AG04450 (cell line): ENCODE measurements at regions not wholly inside any gene's neighbourhood (a gene's known extent, or its start where the extent isn't known, plus 50 kb on each side); places are given as distances from the start of the nearest gene placed in this dataset.

Source experiments
- CTCF ChIA-PET: fragments of 300-600, 350-600 bp; formaldehyde crosslinking; extraction: SDS; loops from one replicate; lab custom pipeline; 2022; ENCODE audit warnings: antibody characterized with exemption, inconsistent platforms; lab: Charles Lee
- POLR2A ChIA-PET: fragments of 350-600 bp; formaldehyde crosslinking; extraction: SDS; loops from one replicate; lab custom pipeline; 2021; ENCODE audit warnings: antibody characterized with exemption, inconsistent platforms; lab: Yijun Ruan, JAX
- DNase-seq: peaks from one replicate; pipeline ENCODE4 v3.0.0-alpha.2; 2011; ENCODE audit warnings: low read depth, low spot score
- H3K27ac ChIP-seq: one replicate; pipeline ENCODE4 v1.5.1; 2012; ENCODE audit warnings: low read depth, low read length, control low read depth
- H3K27me3 ChIP-seq: one replicate; pipeline ENCODE4 v1.6.0; 2012; ENCODE audit warnings: low read length; ENCODE audit not compliant: control insufficient read depth, insufficient read depth
- H3K4me3 ChIP-seq: 2 replicates; pipeline ENCODE4 v1.5.1; 2011; ENCODE audit warnings: mild to moderate bottlenecking, low read depth, low read length, control low read depth
- H3K9me3 ChIP-seq: 2 replicates; pipeline ENCODE4 v1.5.1; 2012; ENCODE audit warnings: low read length; ENCODE audit not compliant: control insufficient read depth, insufficient read depth
- TF ChIP-seq, protein P1 (sequence below): IDR thresholded peaks from 2 replicates; pipeline ENCODE4 v1.5.1; 2011; ENCODE audit warnings: low read depth, low read length, control low read depth, inconsistent platforms

DNA sequence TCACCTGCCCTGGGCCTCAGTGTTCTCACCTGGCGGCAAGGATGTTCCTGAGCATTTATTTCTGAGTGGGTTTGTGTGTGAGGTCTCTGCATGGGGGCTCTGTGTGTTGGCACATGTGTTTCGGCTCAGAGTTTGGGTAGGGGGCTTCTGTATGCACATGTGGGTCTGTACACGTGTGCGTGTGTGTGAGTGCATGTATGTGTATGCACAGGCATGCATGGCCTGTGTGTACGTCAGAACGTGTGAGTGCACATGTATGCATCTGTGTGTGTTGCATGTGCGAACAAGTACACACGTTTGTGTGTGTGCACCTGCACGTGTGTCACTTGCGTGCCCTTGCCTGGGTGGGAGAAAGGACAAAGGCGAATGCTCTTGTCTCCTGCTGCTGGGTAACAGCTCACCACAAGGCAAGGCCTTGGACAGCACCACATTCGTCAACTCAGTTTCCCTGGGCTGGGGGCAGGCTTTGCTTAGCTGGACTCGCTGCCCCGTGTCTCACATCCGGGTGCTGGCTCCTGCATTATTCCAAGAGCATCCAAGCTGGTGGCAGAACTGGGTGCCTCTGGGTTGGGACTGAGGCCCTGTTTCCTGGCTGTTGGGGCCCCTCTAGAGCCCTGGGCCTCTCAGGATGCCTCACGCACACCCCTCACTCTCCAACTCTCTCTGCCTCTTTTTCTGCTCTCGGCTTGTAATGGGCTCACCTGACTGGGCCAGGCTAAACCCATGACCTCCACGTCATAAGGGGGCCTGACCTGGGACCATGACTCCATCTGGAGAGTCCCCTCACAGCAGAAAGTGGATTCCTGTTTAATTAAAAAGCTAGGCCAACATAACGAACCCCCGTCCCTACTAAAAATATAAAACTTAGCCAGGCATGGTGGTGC lies 153.6 kb upstream of the C14orf180 start:
- H3K27me3 ChIP-seq: no peaks in the 10 kb centered on the region
- no peak for DNase-seq
- POLR2A ChIA-PET: no interaction called here
- CTCF ChIA-PET: no interaction called here
- TF ChIP-seq, protein P1, sequence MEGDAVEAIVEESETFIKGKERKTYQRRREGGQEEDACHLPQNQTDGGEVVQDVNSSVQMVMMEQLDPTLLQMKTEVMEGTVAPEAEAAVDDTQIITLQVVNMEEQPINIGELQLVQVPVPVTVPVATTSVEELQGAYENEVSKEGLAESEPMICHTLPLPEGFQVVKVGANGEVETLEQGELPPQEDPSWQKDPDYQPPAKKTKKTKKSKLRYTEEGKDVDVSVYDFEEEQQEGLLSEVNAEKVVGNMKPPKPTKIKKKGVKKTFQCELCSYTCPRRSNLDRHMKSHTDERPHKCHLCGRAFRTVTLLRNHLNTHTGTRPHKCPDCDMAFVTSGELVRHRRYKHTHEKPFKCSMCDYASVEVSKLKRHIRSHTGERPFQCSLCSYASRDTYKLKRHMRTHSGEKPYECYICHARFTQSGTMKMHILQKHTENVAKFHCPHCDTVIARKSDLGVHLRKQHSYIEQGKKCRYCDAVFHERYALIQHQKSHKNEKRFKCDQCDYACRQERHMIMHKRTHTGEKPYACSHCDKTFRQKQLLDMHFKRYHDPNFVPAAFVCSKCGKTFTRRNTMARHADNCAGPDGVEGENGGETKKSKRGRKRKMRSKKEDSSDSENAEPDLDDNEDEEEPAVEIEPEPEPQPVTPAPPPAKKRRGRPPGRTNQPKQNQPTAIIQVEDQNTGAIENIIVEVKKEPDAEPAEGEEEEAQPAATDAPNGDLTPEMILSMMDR: no peak
- H3K27ac ChIP-seq: no peak overlapping the region
- H3K4me3 ChIP-seq: no peak overlapping the region
- H3K9me3 ChIP-seq: peaks cover 65% of the 10 kb centered on the region

DNA sequence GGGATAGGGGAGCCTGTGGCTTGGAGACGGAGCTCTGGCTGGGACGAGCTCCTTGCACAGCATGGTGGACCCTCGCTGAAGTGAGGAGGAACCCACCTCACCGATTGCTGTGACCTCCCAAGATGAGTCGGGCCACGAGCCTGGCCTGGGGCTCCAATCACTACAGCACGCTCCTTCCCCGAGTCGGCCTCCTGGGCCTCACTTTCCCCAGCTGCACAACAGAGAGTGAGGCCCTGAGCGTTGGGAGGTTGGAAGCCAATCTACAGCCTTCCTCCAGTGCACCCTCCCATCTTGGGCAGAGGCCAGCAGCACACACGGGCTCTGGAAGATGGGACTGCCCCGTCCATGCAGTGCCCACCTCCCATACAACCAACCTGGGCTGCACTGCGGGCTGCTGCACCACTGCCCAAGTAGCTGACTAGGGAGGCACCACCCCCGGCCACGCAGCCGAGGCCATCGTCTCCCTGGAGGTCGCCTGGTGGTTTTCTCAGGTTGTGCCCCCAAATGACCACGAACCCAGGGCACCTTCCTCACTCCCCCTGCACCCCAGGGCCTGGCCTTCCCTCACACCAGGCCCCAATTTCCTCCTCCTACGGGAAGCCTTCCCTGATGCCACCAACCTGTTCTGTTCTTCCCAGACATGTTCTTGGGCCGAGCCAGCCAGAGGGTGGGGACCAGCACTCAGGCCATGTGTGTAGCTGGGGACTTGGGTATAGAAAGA lies 152.3 kb upstream of the C14orf180 start:
- ChIA-PET CTCF (no interaction called here), POLR2A (no interaction called here)
- H3K27ac ChIP-seq: no peak overlapping the region
- H3K9me3 ChIP-seq: peaks cover 70% of the 10 kb centered on the region
- TF ChIP-seq, protein P1: no peak
- no peaks in the 10 kb centered on the region for H3K27me3 ChIP-seq
- no peak for DNase-seq
- H3K4me3 ChIP-seq: no peak overlapping the region

DNA sequence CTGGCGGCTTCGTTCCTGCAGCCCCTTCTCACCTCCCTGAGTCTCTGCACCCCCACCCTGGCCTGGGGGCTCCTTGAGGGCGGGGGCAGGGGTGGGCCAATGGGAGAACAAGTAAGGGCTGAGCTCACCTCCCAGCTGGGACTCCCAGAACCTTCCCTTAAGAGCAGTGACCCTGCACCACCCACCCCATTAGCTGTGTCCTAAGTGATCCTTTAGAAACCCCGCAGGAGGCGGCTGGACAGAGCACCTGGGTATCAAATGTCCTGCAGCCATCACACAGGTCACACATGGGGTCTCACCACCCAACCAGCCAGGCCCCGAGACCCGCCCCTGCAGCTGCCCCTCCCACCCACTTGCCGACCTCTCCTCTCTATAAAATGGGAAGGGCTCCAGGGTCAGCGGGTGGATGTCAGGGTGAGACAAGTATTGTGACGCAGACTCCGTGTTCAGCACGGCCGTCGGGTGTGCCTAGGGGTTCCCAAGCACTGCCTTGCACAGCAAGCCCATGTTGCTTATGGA lies 151.2 kb upstream of the C14orf180 start:
- DNase-seq: no peak
- CTCF ChIA-PET: no interaction called here
- TF ChIP-seq, protein P1: no peak
- Histone ChIP-seq H3K9me3 (peaks cover 71% of the 10 kb centered on the region), H3K27me3 (no peaks in the 10 kb centered on the region), H3K27ac (no peak overlapping the region), H3K4me3 (no peak overlapping the region)
- POLR2A ChIA-PET: no interaction called here

DNA sequence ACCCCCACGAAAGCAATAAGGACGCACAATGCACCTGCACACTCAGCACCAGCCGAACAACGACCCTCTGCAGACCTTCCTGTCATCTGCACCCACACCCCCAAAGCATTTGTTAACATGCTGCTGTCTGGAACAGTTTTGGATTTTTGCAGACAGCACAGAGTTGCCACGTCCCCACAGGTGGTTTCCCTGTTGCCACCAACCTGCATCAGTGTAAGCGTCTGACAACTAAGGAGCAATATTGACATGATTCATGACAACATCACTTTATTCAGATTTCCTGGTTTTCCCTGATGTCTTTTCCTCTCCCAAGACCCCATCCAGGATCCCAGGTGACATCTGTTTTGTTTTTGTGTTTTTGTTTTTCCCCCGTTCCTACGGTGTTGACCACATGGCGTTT lies 150.7 kb upstream of the C14orf180 start:
- Histone ChIP-seq H3K27ac (no peak overlapping the region), H3K4me3 (no peak overlapping the region), H3K27me3 (no peaks in the 10 kb centered on the region), H3K9me3 (peaks cover 71% of the 10 kb centered on the region)
- ChIA-PET CTCF (no interaction called here), POLR2A (no interaction called here)
- DNase-seq: no peak
- TF ChIP-seq, protein P1: no peak
